ENCODE measurements at regions not wholly inside any gene's neighbourhood (a gene's known extent, or its start where the extent isn't known, plus 50 kb on each side); places are given as distances from the start of the nearest gene placed in this dataset.
"Not testable (repeated sequence)": the region's sequence is repeated elsewhere in the genome, so short reads cannot be mapped to it uniquely, and the experiment has no call there.

DNA sequence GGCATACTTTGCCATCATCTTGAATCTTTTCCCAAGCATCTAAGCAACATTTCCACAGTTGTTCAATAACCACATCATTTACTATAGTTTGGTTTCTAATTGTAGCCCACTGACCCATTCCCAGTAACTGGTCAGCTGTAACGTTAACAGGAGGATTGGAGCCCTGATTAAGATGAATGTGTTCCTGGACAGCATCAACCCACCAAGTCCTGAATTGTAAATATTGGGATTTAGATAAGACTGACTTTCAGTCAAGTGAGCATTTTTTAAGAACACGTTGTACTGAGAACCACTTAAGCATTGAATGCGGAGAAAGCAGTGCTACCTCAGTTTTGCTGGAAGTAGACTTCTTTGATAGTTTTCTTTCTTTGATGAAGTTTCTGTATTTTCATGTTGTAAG lies 53.3 kb upstream of the ARL4D start:
- H3K4me1 ChIP-seq (ENCODE audit: insufficient read depth, low read length), result peaks cover 23% of the 10 kb centered on the region
- H3K4me3 ChIP-seq (ENCODE audit: low read length); H3K27ac ChIP-seq (ENCODE audit: low read depth, low read length); H3K27me3 ChIP-seq (ENCODE audit: insufficient read depth, low read length); H3K9ac ChIP-seq (ENCODE audit: low read depth, low read length): not testable (repeated sequence)
- H3K36me3 ChIP-seq (ENCODE audit: insufficient read depth, low read length), result peaks cover 11% of the 10 kb centered on the region; the same call in 1 of the 2 replicates
- 100% methylated on average over 2 of the region's 3 CpGs for WGBS
- peaks cover 29% of the 10 kb centered on the region for H3K9me3 ChIP-seq (ENCODE audit: insufficient read depth, low read depth, low read length)

DNA sequence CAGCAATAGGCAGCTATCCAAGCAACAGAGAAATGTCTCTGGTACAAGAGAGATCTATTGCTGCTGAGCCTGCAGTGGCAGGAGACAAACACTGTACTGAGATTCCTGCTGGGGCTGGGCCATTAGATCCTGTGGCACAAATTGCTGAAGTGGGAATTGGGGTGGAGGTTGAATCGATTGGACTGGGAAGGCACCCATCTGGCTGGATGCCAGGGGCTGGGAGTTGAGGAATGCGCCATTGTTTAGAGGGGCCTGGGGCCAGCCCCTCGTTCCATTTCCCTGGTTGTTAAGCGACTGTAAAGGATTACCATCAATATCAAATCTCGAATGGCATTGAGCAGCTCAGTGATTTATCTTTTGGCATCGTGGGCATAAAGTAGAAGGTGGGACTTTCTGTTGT lies 54.1 kb upstream of the ARL4D start:
- Histone ChIP-seq H3K27me3 (ENCODE audit: insufficient read depth, low read length) (no peaks in the 10 kb centered on the region), H3K9me3 (ENCODE audit: insufficient read depth, low read depth, low read length) (peaks cover 26% of the 10 kb centered on the region), H3K27ac (ENCODE audit: low read depth, low read length) (no peak overlapping the region), H3K4me1 (ENCODE audit: insufficient read depth, low read length) (peaks cover 23% of the 10 kb centered on the region), H3K4me3 (ENCODE audit: low read length) (no peak overlapping the region), H3K9ac (ENCODE audit: low read depth, low read length) (no peak overlapping the region), H3K36me3 (ENCODE audit: insufficient read depth, low read length) (peaks cover 11% of the 10 kb centered on the region; the same call in 1 of the 2 replicates)
- 93% methylated on average over 6 of the region's 6 CpGs for WGBS

DNA sequence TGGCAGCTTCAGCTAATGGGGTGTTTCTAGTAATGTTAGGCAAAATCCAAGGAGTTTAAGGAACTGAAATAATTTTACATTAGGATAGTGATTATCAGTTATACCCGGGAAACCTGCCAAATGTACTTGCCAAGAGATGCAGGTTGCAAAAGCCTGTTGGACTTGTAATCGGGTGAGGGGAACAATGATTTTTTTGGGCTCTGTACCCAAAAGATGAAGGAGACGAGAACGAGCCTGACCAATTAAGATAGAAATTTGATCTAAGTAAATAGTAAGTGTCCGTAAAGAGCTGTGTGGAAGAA lies 56.3 kb upstream of the ARL4D start:
- H3K27me3 ChIP-seq (ENCODE audit: insufficient read depth, low read length), result no peaks in the 10 kb centered on the region
- H3K4me3 ChIP-seq (ENCODE audit: low read length), result no peak overlapping the region
- H3K36me3 ChIP-seq (ENCODE audit: insufficient read depth, low read length), result no peaks in the 10 kb centered on the region
- H3K27ac ChIP-seq (ENCODE audit: low read depth, low read length), result no peak overlapping the region
- no peak overlapping the region for H3K9ac ChIP-seq (ENCODE audit: low read depth, low read length)
- peaks cover 26% of the 10 kb centered on the region for H3K4me1 ChIP-seq (ENCODE audit: insufficient read depth, low read length)
- WGBS, result 90% methylated on average over 5 of the region's 5 CpGs
- peaks cover 5% of the 10 kb centered on the region for H3K9me3 ChIP-seq (ENCODE audit: insufficient read depth, low read depth, low read length)

DNA sequence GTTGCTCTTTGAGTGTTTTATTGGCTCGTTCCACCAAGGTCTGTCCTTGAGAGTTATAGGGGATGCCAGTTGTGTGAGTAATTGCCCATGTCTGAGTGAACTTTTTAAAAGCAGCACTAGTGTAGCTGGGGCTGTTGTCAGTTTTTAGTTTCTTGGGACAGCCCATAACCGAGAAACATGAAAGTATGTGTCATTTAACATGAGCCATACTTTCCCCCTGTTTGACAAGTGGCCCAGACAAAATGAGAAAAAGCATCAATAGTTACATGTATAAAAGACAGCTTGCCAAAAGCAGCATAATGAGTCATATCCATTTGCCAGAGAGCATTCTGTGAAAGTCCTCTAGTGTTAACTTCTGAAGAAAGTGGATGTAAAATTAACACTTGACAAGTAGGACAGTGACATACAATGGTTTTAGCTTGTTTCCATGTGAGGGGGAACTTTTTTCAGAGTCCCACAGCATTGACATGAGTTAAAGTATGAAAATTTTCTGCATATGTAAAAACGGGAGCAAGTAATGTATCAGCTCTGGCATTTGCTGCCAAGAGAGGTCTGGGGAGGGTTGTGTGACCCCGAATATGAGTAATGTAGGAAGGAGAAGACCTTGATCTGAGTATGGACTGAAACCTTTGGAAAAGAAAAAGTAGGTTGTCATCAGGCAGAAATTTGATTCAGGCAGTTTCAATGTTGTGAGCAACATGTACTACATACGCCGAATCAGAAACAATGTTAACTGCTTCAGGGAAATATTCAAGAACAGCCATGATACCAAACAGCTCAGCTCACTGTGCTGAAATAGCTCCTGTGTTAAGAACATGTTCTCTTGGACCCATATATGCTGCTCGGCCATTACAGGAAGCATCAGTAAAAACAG lies 56.8 kb upstream of the ARL4D start:
- WGBS, result 85% methylated on average over 7 of the region's 7 CpGs
- Histone ChIP-seq H3K27ac (ENCODE audit: low read depth, low read length) (no peak overlapping the region), H3K36me3 (ENCODE audit: insufficient read depth, low read length) (no peaks in the 10 kb centered on the region), H3K4me1 (ENCODE audit: insufficient read depth, low read length) (peaks cover 30% of the 10 kb centered on the region), H3K27me3 (ENCODE audit: insufficient read depth, low read length) (no peaks in the 10 kb centered on the region), H3K4me3 (ENCODE audit: low read length) (no peak overlapping the region), H3K9me3 (ENCODE audit: insufficient read depth, low read depth, low read length) (0 out of 2 replicates have a peak, but pooled peaks cover 3% of the 10 kb centered on the region), H3K9ac (ENCODE audit: low read depth, low read length) (no peak overlapping the region)

DNA sequence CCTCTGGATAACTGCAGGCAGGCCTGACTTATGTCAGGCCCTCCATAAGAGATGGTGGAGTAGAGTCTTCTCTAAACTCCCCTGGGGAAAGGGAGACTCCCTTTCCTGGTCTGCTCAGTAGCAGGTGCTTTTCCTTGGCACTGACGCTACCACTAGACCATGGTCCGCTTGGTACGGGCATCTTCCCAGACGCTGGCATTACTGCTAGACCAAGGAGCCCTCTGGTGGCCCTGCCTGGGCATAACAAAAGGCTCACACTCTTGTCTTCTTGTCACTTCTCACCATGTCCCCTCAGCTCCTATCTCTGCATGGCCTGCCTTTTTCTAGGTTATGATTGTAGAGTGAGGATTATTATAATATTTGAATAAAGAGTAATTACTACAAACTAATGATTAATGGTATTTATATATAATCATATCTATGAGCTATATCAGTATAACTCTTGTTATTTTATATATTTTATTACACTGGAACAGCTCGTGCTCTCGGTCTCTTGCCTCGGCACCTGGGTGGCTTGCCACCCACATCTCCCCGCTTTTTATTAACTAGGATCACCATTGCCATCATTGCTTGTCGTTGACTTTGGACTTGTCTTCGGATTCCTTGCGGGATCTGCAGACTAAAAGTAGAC lies 59.8 kb upstream of the ARL4D start:
- no peak overlapping the region for H3K9ac ChIP-seq (ENCODE audit: low read depth, low read length)
- no peak overlapping the region for H3K4me3 ChIP-seq (ENCODE audit: low read length)
- peaks cover 23% of the 10 kb centered on the region for H3K4me1 ChIP-seq (ENCODE audit: insufficient read depth, low read length)
- no peaks in the 10 kb centered on the region for H3K36me3 ChIP-seq (ENCODE audit: insufficient read depth, low read length)
- WGBS, result 78% methylated on average over 11 of the region's 11 CpGs
- no peaks in the 10 kb centered on the region for H3K27me3 ChIP-seq (ENCODE audit: insufficient read depth, low read length)
- no peaks in the 10 kb centered on the region for H3K9me3 ChIP-seq (ENCODE audit: insufficient read depth, low read depth, low read length)
- H3K27ac ChIP-seq (ENCODE audit: low read depth, low read length), result no peak overlapping the region

DNA sequence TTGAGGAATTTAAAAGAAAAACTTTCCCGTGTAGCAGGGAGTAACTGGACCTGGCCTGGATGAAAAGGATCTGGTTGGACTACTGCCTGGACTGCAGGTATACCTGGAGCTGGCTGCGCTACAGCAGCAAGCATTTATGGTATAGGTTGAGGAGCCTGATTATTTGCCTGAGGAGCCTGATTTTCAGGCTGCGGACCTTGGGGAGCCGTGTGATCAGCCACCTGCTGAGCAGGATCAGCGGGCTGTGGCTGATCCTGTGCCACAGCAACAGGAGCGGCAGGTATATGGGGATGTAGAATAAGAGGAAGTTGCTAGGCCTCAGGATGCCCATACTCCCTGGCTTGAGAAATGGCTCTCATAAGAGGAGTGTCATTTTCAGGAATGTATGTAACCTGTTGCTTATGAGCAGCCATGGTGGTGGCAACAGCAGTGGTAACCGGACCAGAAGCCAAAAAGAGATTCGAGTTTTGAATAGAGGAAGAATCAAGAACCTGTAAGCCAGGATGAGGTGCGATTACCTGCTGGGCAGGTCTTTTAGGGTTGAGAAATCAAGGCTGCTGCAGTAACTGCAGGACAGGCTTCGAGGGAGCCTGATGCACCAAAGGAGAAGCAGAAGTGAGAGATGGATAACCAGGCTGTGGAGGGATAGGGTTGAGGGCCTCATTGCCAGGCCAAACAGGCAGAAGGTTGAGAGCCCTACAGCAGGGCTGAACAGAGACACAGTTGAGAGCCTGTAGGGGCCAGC lies 60.9 kb upstream of the ARL4D start:
- H3K27ac ChIP-seq (ENCODE audit: low read depth, low read length), result no peak overlapping the region
- no peaks in the 10 kb centered on the region for H3K36me3 ChIP-seq (ENCODE audit: insufficient read depth, low read length)
- no peaks in the 10 kb centered on the region for H3K9me3 ChIP-seq (ENCODE audit: insufficient read depth, low read depth, low read length)
- H3K4me3 ChIP-seq (ENCODE audit: low read length), result no peak overlapping the region
- no peaks in the 10 kb centered on the region for H3K27me3 ChIP-seq (ENCODE audit: insufficient read depth, low read length)
- WGBS, result 80% methylated on average over 10 of the region's 10 CpGs
- peaks cover 11% of the 10 kb centered on the region for H3K4me1 ChIP-seq (ENCODE audit: insufficient read depth, low read length)
- no peak overlapping the region for H3K9ac ChIP-seq (ENCODE audit: low read depth, low read length)

DNA sequence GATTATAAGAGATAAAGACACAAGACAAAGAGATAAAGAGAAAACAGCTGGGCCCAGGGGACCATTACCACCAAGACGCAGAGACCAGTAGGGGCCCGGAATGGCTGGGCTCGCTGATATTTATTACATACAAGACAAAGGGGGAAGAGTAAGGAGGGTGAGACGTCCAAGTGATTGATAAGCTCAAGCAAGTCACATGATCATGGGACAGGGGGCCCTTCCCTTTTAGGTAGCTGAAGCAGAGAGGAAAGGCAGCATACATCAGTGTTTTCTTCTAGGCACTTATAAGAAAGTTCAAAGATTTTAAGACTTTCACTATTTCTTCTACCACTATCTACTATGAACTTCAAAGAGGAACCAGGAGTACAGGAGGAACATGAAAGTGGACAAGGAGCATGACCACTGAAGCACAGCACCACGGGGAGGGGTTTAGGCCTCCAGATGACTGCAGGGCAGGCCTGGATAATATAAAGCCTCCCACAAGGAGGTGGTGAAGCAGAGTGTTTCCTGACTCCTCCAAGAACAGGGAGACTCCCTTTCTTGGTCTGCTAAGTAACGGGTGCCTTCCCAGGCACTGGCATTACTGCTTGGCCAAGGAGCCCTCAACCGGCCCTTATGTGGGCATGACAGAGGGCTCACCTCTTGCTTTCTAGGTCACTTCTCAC lies 63.9 kb upstream of the ARL4D start:
- H3K4me1 ChIP-seq (ENCODE audit: insufficient read depth, low read length), result peaks cover 6% of the 10 kb centered on the region; the same call in 1 of the 2 replicates
- no peaks in the 10 kb centered on the region for H3K27me3 ChIP-seq (ENCODE audit: insufficient read depth, low read length)
- H3K36me3 ChIP-seq (ENCODE audit: insufficient read depth, low read length), result no peaks in the 10 kb centered on the region
- no peak overlapping the region for H3K4me3 ChIP-seq (ENCODE audit: low read length)
- H3K9ac ChIP-seq (ENCODE audit: low read depth, low read length), result no peak overlapping the region
- WGBS, result 79% methylated on average over 7 of the region's 7 CpGs
- no peak overlapping the region for H3K27ac ChIP-seq (ENCODE audit: low read depth, low read length)
- no peaks in the 10 kb centered on the region for H3K9me3 ChIP-seq (ENCODE audit: insufficient read depth, low read depth, low read length)

DNA sequence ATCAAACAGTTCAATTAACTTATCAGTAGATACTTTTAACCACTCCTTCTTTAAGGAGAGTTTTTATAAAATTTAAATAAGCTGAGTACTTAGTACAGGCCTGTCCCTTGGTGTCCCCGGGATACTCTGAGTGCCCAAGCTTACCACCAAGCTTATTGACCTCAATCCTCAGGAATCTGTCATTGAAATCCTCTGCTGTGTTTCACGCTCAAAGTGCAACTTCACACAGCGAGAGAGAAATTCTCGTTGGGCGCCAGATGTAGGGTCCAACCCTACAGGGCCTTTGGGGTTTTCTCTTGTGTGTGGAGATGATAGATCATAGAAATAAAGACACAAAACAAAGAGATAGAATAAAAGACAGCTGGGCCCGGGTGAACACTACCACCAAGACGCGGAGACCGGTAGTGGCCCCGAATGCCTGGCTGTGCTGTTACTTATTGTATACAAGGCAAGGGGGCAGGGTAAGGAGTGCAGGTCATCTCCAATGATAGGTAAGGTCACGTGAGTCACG lies 65.3 kb upstream of the ARL4D start:
- no peak overlapping the region for H3K27ac ChIP-seq (ENCODE audit: low read depth, low read length)
- H3K9me3 ChIP-seq (ENCODE audit: insufficient read depth, low read depth, low read length), result no peaks in the 10 kb centered on the region
- no peak overlapping the region for H3K9ac ChIP-seq (ENCODE audit: low read depth, low read length)
- no peak overlapping the region for H3K4me3 ChIP-seq (ENCODE audit: low read length)
- H3K36me3 ChIP-seq (ENCODE audit: insufficient read depth, low read length), result no peaks in the 10 kb centered on the region
- H3K4me1 ChIP-seq (ENCODE audit: insufficient read depth, low read length), result peaks cover 6% of the 10 kb centered on the region; the same call in 1 of the 2 replicates
- no peaks in the 10 kb centered on the region for H3K27me3 ChIP-seq (ENCODE audit: insufficient read depth, low read length)
- 91% methylated on average over 12 of the region's 12 CpGs for WGBS

DNA sequence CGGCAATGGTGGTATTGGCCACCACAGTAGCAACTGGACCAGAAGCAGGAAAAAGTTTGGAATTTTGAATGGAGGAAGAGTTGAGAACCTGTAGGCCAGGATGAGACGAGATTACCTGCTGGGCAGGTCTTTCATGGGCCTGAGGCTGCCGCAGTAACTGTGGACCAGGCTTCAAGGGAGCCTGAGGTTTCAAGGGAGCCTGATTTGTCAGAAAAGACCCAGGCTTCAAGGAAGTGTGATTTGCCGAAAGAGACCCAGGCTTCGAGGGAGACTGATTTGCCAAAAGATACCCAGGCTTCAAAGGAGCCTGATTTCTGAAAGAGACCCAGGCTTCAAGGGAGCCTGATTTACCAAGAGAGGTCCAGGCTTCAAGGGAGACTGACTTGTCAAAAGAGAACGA lies 66.6 kb upstream of the ARL4D start:
- H3K9me3 ChIP-seq (ENCODE audit: insufficient read depth, low read depth, low read length), result no peaks in the 10 kb centered on the region
- H3K27me3 ChIP-seq (ENCODE audit: insufficient read depth, low read length), result no peaks in the 10 kb centered on the region
- no peaks in the 10 kb centered on the region for H3K36me3 ChIP-seq (ENCODE audit: insufficient read depth, low read length)
- no peak overlapping the region for H3K27ac ChIP-seq (ENCODE audit: low read depth, low read length)
- WGBS, result 83% methylated on average over 6 of the region's 6 CpGs
- peaks cover under 1% of the 10 kb centered on the region; the same call in 1 of the 2 replicates for H3K4me1 ChIP-seq (ENCODE audit: insufficient read depth, low read length)
- H3K4me3 ChIP-seq (ENCODE audit: low read length), result no peak overlapping the region
- no peak overlapping the region for H3K9ac ChIP-seq (ENCODE audit: low read depth, low read length)

DNA sequence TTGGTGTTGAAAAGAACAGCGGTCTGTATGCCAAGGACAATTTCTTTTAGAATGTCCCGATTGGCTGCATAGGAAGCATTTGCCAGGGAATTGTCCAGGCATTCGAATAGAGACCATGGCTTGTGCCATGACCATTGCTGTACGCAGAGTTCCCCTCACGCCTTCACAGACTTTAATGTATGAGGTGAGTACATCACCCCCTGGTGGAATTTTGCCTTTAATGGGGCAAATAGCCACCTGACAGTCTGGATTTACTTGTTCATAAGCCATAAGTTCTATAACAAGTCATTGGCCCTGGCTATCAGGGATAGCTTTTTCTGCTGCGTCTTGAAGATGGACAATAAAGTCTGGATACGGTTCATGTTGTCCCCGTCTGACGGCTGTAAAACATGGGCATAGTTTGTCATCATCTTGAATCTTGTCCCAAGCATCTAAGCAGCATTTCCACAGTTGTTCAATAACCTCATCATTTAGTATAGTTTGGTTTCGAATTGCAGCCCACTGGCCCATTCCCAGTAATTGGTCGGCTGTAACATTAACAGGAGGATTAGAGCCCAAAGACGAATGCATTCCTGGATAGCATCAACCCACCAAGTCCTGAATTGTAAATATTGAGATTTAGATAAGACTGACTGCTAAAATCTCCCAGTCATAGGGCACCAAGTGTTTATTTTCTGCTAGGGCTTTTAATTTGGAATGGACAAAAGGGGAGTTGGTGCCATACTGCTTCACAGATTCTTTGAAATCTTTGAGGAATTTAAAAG lies 67.7 kb upstream of the ARL4D start:
- no peaks in the 10 kb centered on the region for H3K36me3 ChIP-seq (ENCODE audit: insufficient read depth, low read length)
- H3K4me3 ChIP-seq (ENCODE audit: low read length), result no peak overlapping the region
- H3K9me3 ChIP-seq (ENCODE audit: insufficient read depth, low read depth, low read length), result no peaks in the 10 kb centered on the region
- H3K27ac ChIP-seq (ENCODE audit: low read depth, low read length), result no peak overlapping the region
- 90% methylated on average over 12 of the region's 12 CpGs for whole genome bisulfite sequencing
- H3K27me3 ChIP-seq (ENCODE audit: insufficient read depth, low read length), result no peaks in the 10 kb centered on the region
- H3K4me1 ChIP-seq (ENCODE audit: insufficient read depth, low read length), result no peaks in the 10 kb centered on the region
- no peak overlapping the region for H3K9ac ChIP-seq (ENCODE audit: low read depth, low read length)

Data from HUES64 (cell line).